Fibroblast of lung (primary cell): ENCODE measurements at regions not wholly inside any gene's neighbourhood (a gene's known extent, or its start where the extent isn't known, plus 50 kb on each side); places are given as distances from the start of the nearest gene placed in this dataset.
"Not testable (repeated sequence)": the region's sequence is repeated elsewhere in the genome, so short reads cannot be mapped to it uniquely, and the experiment has no call there.

Source experiments
- DNase-seq, 2 donors: peaks; one replicate each; pipeline versions ENCODE4 v3.0.0 to v3.0.0-alpha.2; 2010; ENCODE audit warnings: low read depth in 2 of 2
- H2AFZ ChIP-seq: 2 replicates; pipeline ENCODE4 v1.5.1; 2012; ENCODE audit warnings: low read length, control low read depth, inconsistent platforms
- H3K27ac ChIP-seq: 2 replicates; pipeline ENCODE4 v1.5.1; 2011; ENCODE audit warnings: low read length, control low read depth; ENCODE audit not compliant: insufficient read depth
- H3K27me3 ChIP-seq: 2 replicates; pipeline ENCODE4 v1.5.1; 2011; ENCODE audit warnings: mild to moderate bottlenecking, low read length; ENCODE audit not compliant: control insufficient read depth, insufficient read depth
- H3K36me3 ChIP-seq: 2 replicates; pipeline ENCODE4 v1.5.1; 2011; ENCODE audit warnings: low read length; ENCODE audit not compliant: control insufficient read depth, insufficient read depth
- H3K4me1 ChIP-seq: 2 replicates; pipeline ENCODE4 v1.5.1; 2011; ENCODE audit warnings: low read length; ENCODE audit not compliant: control insufficient read depth, insufficient read depth; ENCODE audit errors: extremely low read depth
- H3K4me2 ChIP-seq: 2 replicates; pipeline ENCODE4 v1.5.1; 2011; ENCODE audit warnings: low read length, control low read depth; ENCODE audit not compliant: insufficient read depth; ENCODE audit errors: extremely low read depth
- H3K4me3 ChIP-seq, 4 experiments: fragments of 200-600 bp in 1 of 4; sonication (generic) in 1 of 4; replicated peaks in 1 of 4; 2 replicates each; pipeline ENCODE4 v1.5.1; 2011 to 2016; ENCODE audit warnings: low read length in 4 of 4, low read depth in 3 of 4, mild to moderate bottlenecking in 3 of 4, control low read depth in 2 of 4, inconsistent platforms in 1 of 4, mixed read lengths in 1 of 4; ENCODE audit not compliant: insufficient read depth in 1 of 4; ENCODE audit errors: control extremely low read depth in 1 of 4
- H3K79me2 ChIP-seq: 2 replicates; pipeline ENCODE4 v1.5.1; 2012; ENCODE audit warnings: mild to moderate bottlenecking, low read length, inconsistent platforms; ENCODE audit not compliant: control insufficient read depth, insufficient read depth
- H3K9ac ChIP-seq: 2 replicates; pipeline ENCODE4 v1.5.1; 2011; ENCODE audit warnings: mild to moderate bottlenecking, low read length, control low read depth; ENCODE audit not compliant: insufficient read depth
- H3K9me3 ChIP-seq: 2 replicates; pipeline ENCODE4 v1.5.1; 2012; ENCODE audit warnings: low read depth, low read length; ENCODE audit not compliant: control insufficient read depth, insufficient read depth
- H4K20me1 ChIP-seq: 2 replicates; pipeline ENCODE4 v1.5.1; 2011; ENCODE audit warnings: low read length; ENCODE audit not compliant: control insufficient read depth, insufficient read depth; ENCODE audit errors: extremely low read depth
- EZH2 ChIP-seq: IDR thresholded peaks from 2 replicates; pipeline ENCODE4 v1.5.1; 2012; ENCODE audit warnings: low read length, control low read depth, mild to moderate bottlenecking; ENCODE audit errors: missing control alignments
- TF ChIP-seq, protein P1 (sequence below), 2 donors: IDR thresholded peaks in 1 of 2; conservative IDR thresholded peaks in 1 of 2; 1 replicate in 1 of 2; 2 replicates in 1 of 2; pipeline ENCODE4 v1.5.1; 2011 to 2012; ENCODE audit warnings: low read length in 2 of 2, control low read depth in 1 of 2, inconsistent platforms in 1 of 2, low read depth in 1 of 2, mild to moderate bottlenecking in 1 of 2

DNA sequence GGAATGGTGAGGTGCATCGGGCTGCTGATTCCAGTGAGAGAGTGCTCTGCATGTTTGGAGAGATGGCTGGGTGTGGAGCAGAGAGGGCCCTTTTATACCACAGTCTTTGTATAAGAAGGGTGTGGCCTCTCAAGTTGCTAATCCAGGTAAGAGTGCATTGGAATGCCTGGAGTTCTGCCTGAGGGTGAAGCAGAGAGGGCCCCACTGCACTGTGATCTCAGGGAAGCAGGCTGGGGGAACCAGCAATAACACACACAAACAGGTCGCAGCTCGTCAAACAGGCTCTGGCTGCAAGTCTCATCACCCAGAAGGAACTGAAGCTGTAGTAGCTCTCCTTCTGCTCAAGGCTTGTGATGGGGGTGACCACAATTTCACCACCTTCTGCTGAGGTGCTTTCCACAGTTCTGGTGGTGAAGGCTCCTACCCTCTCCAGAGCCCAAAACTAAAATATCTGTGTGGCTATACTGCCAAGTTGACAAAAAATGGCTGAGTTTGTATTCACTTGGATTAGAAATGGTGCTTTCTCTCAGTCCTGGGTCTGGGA is 687.4 kb upstream of the HS3ST1 start:
- Histone ChIP-seq H3K4me3 (no peak overlapping the region), H4K20me1 (no peaks in the 10 kb centered on the region), H2AFZ (no peak overlapping the region), H3K79me2 (no peaks in the 10 kb centered on the region), H3K9me3 (no peaks in the 10 kb centered on the region), H3K36me3 (no peaks in the 10 kb centered on the region), H3K27ac (no peak overlapping the region), H3K4me1 (no peaks in the 10 kb centered on the region), H3K9ac (no peak overlapping the region), H3K27me3 (no peaks in the 10 kb centered on the region), H3K4me2 (no peak overlapping the region)
- TF ChIP-seq, protein P1, sequence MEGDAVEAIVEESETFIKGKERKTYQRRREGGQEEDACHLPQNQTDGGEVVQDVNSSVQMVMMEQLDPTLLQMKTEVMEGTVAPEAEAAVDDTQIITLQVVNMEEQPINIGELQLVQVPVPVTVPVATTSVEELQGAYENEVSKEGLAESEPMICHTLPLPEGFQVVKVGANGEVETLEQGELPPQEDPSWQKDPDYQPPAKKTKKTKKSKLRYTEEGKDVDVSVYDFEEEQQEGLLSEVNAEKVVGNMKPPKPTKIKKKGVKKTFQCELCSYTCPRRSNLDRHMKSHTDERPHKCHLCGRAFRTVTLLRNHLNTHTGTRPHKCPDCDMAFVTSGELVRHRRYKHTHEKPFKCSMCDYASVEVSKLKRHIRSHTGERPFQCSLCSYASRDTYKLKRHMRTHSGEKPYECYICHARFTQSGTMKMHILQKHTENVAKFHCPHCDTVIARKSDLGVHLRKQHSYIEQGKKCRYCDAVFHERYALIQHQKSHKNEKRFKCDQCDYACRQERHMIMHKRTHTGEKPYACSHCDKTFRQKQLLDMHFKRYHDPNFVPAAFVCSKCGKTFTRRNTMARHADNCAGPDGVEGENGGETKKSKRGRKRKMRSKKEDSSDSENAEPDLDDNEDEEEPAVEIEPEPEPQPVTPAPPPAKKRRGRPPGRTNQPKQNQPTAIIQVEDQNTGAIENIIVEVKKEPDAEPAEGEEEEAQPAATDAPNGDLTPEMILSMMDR (conservative IDR thresholded peaks at IDR 0.05 in 1 of 2, IDR thresholded peaks at IDR 0.05 in 1 of 2; ENCODE audit: low read depth in 1 of 2, low read length in 2 of 2) = no peak
- no peak for TF ChIP-seq EZH2
- no peak for DNase-seq

GRCh38 chr4:12110627-12111026 is 681.9 kb upstream of the HS3ST1 start:
- H2AFZ ChIP-seq = no peak overlapping the region
- no peaks in the 10 kb centered on the region for H3K4me1 ChIP-seq
- H3K27ac ChIP-seq = no peak overlapping the region
- no peaks in the 10 kb centered on the region for H3K9me3 ChIP-seq
- H3K79me2 ChIP-seq = no peaks in the 10 kb centered on the region
- H4K20me1 ChIP-seq = no peaks in the 10 kb centered on the region
- no peak overlapping the region for H3K4me2 ChIP-seq
- no peaks in the 10 kb centered on the region for H3K36me3 ChIP-seq
- no peak for DNase-seq
- no peak overlapping the region for H3K9ac ChIP-seq
- TF ChIP-seq EZH2 = no peak
- TF ChIP-seq, protein P1 (conservative IDR thresholded peaks at IDR 0.05 in 1 of 2, IDR thresholded peaks at IDR 0.05 in 1 of 2; ENCODE audit: low read depth in 1 of 2, low read length in 2 of 2) = no peak
- no peak overlapping the region for H3K4me3 ChIP-seq
- no peaks in the 10 kb centered on the region for H3K27me3 ChIP-seq

DNA sequence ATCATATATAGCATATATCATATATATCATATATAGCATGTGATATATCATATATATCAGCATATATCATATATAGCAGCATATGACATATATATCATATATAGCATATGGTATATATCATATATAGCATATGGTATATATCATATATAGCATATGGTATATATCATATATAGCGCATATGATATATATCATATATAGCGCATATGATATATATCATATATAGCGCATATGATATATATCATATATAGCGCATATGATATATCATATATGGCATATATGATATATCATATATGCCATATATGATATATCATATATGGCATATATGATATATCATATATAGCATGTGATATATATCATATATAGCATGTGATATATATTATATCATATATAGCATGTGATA is 680.4 kb upstream of the HS3ST1 start:
- not testable (repeated sequence) for H3K27ac ChIP-seq, H2AFZ ChIP-seq, H3K4me1 ChIP-seq, H3K4me3 ChIP-seq, H3K9me3 ChIP-seq, H3K9ac ChIP-seq, H3K4me2 ChIP-seq, DNase-seq, H4K20me1 ChIP-seq, H3K36me3 ChIP-seq, H3K27me3 ChIP-seq, H3K79me2 ChIP-seq
